ENCODE measurements at regions not wholly inside any gene's neighbourhood (a gene's known extent, or its start where the extent isn't known, plus 50 kb on each side); places are given as distances from the start of the nearest gene placed in this dataset.
"Not testable (repeated sequence)": the region's sequence is repeated elsewhere in the genome, so short reads cannot be mapped to it uniquely, and the experiment has no call there.

DNA sequence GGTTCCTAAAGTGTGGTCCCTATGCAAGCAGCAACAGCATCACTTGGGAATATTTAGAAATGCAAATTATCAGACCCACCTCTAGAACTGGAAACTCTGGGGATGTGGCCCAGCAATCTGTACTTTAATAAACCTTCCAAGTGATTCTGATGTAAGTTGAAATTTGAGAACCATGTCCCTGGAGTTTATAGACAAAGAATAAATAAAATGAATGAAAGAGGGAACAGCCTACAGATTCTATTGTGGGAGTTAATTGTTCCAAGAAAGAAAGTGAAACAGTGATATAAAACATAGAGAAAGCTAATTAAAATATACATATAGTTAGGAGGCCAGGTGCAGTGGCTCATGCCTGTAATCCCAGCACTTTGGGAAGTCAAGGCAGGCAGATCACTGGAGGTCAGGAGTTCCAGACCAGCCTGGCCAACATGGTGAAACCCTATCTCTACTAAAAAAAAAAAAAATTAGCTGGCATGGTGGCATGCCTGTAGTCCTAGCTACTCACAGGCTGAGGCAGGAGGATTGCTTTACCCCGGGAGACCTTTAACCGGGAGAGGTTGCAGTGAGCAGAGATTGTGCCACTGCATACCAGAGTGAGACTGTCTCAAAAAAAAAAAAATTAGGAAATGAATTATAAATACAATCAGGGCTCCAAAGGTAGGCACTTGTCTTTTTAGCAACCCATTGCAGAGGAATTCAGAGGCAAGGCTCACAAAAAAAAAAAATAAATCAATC, 507.5 kb downstream of the NAV3 start:
- no peak for DNase-seq (ENCODE audit: low spot score)

DNA sequence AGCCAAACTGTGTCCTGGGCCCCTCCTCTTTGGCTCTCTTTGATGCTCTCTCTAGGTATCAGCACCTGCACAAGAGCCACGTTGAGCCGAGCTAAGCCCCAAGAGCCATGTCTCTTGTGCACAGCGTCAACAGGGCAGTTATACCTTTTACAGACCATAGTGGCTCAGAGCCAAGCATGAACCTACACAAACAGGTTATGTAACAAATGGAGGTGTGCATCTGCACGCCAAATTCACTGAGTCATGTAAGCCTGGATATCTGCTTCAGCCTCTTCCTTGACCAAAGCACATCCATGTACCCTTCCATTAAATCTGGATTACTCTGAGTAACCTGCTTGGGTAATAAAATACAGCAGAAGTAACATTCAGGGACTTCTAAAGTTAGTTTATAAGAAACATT, 509.7 kb downstream of the NAV3 start:
- no peak for DNase-seq (ENCODE audit: low spot score)

DNA sequence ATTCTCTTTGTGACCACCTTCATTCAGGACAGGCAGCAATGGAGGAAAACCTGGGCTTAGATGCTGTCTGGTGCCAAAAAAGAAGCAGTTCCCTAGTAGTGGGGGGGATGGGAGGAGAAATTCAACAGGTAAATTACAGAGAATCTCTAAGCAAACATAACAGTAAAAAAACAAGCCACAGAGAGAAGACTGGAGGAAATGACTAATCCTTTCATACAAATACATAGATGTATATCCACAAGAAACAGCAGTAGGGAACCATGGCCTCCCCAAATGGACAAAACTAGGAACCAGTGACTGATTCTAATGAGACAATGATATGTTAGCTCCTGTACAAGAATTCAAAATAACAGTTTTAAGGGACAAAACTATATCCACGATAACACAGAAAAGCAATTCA, 513.0 kb downstream of the NAV3 start:
- no peak for DNase-seq (ENCODE audit: low spot score)

DNA sequence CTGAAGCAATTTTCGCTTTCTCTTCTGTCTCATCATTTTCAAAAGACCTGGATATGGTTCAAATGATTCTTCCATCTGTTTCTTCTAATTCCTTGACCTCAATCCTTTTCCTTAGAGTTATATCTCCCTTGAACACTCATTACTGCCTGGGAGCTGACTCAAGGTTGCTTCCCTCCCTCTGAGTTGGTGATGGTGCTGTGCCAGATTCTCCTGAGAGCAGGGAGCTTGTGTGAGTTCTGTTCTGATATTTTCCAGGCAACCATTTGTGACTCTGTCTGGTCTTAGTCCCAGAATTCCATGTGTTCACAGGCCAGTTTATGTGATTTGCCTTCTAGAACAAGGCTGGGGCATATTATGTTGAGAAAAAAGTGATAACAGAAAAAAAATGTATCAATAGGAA, 505.1 kb upstream of the SYT1 start:
- DNase-seq (ENCODE audit: low spot score), result peak; percentile 30

DNA sequence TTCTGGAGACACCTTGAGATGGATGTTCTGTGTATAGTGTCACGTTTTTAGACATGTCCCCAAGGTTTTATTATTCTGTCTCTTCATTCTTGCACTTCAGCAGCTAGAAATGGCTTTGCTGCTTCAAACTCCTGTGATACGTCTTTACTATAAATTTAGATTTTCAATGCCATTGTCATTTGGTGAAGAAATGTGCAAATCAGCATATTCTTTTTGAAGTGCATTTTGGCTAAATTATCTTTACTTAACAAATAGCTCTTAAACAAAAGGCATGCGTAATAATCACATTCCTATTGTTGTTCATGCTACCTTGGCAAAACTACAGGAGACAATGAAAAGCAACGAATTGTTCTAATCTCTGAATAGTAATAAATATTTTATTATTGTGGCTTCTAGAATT, 502.9 kb upstream of the SYT1 start:
- no peak for DNase-seq (ENCODE audit: low spot score)

DNA sequence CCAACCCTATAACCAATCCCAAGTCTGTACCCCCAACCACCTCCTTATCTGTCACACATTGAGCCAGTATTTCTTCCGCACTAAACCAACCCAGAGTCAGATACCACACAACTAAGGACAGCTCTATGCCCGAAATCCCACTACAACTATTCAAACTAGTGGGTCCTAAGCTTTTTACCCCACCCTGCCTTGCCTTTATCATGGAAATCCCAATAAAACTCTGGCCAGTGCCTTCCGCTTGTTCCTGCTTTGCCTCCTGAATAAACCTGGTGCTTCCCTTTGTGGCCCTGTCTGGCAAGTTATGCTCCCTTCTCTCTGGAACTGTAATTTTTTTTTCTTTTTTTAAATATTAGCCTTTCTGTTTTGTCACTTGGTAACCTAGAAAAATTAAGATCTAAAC, 493.3 kb upstream of the SYT1 start:
- no peak for DNase-seq (ENCODE audit: low spot score)

DNA sequence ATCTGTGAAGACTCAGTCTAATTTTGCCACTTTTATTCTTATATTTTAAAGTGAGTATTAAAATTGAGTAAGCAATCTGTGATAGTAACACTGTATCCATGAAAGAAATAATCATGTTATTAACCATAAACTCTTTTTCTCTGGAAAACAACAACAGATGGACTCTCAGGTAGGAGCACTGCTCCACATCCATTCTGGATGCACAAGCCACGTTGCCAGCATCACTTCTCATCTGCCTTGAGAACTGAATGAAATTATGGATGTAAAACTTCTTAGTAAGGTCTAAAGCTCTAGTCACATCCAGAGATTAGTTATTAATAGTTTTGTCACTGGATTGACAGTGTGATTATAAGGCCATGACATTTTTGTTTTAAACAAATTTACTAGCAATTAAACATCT, 489.1 kb upstream of the SYT1 start:
- no peak for DNase-seq (ENCODE audit: low spot score)

DNA sequence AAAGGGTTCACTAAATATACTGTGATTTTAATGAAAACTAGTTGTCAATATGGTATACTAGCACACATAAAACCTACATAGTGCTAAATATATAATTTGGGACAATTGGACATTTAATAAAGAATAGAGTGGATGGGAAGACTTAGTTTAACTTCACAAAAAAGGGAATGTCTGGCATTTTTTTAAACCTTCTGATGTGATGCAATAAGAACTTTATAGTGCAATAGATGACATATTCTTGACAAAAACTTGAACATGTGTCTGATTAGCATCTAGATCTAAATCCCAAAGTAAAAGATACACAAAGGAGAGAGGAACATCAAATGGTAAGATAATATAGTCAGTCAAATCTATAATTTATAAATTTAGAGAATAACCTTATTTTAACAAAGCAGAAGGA, 488.3 kb upstream of the SYT1 start:
- peak; percentile 5 for DNase-seq (ENCODE audit: low spot score)

DNA sequence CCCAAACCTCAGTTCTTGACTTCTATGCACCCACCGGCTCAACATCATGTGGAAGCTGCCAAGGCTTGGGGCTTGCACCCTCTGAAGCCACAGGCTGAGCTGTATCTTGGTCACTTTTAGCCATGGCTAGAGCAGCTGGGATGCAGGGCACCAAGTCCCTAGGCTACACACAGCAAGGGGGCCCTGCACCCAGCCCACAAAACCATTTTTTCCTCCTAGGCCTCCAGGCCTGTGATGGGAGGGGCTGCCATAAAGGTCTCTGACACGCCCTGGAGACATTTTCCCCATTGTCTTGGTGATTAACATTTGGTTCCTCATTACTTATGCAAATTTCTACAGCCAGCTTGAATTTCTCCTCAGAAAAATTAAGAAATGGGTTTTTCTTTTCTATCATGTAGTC, 485.5 kb upstream of the SYT1 start:
- DNase-seq (ENCODE audit: low spot score), result not testable (repeated sequence)

DNA sequence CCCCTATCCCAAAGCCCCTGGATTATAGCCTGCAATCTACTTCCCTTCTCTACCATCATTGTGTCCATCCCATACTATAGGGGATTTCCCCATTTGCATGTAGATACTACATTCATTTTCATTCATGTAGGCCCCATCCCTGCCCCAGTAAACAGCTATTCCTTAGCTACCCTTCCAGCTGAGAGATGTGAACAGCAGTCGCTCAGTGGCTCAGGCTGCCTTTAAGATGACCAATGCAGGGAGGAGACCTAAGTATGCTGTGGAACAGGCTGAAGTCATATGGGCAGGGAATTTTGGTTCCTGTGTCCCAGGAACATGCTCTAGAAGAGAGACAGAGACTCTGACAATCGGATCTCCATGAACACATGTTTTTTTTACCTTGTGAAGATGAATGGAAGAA, 481.2 kb upstream of the SYT1 start:
- DNase-seq (ENCODE audit: low spot score), result no peak

DNA sequence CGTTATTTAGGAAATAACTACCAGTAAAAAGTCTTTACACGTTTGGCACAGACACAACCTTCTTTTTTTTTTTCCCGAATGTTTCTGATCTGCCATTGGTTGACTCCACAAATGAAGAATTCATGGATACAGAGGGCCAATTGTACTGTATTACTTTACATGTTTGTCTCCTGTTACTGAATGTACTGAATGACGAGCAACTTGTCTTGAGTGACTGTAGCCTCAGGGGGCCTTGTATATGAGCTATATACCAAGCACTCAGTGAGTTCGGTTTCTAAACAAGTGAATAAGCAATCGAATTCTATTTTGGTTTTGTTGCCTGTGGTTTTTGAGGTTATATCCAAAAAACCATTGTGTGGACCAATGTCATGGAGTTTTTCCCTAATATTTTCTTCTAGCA, 480.0 kb upstream of the SYT1 start:
- DNase-seq (ENCODE audit: low spot score), result no peak

DNA sequence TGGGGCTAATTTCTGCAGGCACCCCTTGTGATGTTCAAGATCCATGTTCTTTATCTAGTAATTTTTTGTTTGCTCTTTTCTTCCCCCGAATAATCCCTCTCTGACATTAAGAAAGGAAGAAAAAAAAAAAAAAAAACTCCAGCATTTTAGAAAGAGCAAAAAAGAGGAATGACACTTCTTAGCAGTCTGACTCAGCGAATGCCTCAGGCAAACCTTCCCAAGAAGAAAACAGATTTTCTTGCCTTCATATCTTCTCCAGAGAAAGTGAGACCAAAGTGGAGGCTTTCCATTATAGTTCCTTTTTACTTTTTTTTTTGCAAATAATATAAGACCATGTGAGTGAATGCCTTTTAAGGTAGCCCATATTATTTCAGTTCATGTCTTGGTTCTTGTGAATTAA, 479.0 kb upstream of the SYT1 start:
- no peak for DNase-seq (ENCODE audit: low spot score)

DNA sequence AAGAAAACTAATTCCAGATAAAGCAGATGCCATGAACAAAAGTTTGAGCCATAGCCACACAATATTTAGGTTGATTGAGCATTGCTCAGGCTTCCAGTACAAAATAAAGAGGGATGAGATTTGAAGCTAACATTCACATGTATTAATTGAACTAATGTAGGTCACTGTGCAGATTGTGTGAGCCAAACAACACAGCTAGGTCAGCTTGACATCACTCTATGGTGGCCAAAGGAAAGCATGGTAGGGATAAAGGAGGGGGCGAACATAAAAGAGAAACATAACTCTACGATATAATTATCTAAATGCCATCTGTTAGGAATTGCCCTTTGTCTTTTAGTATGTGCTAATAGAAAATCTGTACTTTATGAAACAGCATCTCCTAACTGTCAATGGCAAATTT, 477.7 kb upstream of the SYT1 start:
- DNase-seq (ENCODE audit: low spot score), result no peak

DNA sequence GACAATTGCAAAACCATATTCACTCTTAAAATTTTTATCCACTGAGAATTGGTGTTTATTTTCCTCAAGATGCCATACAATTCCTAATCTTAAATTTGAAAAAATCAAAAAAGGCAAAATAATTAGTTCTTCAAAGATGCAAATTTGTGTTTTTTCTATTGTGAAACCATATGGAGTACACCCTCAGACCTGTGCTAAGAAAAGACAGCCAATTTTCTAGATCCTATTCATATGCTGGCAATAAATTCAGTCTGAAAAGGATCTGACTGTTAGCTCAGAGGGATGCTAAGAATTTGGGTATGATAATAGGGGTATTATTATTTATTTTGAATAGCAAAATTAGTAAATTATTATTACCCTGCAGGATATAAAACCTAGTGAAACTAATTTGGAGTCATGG, 476.9 kb upstream of the SYT1 start:
- DNase-seq (ENCODE audit: low spot score), result no peak

DNA sequence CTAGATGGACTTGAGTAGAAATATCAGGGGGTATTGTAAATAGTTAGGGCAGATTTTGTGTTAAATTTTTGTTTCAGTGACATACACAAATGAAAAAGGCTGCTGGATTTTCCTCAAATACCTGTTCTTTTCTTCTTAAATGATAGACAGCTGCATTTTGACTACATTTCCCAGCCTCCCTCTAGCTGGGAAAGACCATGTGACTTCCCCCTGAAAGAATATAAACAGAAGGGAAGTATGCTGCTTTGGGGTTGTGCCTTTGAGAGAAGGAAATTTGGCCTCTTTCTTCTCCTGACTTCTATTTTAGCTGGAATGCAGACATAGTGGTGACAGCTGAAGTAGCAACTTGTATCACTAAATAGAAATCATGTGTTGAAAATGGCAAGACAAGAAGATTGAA, 476.1 kb upstream of the SYT1 start:
- DNase-seq (ENCODE audit: low spot score), result no peak

DNA sequence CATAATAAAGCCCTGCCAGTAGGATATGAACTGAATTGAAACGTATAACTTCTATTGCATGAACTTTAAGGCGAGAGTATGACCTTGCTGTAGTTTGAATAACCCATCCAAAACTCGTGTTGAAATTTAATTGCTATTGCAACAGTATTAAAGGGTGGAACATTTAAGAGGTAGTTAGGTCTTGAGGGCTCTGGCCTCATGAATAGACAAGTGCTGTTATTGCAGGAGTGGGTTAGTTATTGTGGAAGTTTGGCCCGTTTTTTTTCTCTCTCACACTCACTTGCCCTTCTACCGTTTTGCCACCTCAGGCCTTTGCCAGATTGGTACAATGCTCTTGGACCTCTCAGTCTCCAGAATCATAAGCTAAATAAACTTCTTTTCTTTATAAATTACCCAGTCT, 473.7 kb upstream of the SYT1 start:
- DNase-seq (ENCODE audit: low spot score), result no peak

DNA sequence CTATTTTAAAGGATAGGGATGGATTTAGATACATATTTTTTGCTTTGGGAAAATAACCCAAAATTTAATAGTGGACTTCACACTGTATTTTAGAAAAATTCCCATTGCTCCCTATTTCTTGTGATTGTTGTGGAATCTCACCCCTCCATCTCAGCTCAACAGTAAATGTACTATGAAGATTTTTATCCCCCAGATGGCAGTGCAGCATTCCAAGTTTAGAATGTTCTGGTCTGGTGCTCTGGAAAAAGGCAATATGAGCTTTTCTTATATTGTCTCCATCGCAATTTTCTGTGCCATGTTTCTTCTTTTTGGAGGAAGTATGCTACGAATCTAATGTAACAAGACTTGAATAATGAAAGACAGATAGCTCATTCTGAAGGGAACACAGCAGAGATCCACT, 471.7 kb upstream of the SYT1 start:
- DNase-seq (ENCODE audit: low spot score), result peak; percentile 17

DNA sequence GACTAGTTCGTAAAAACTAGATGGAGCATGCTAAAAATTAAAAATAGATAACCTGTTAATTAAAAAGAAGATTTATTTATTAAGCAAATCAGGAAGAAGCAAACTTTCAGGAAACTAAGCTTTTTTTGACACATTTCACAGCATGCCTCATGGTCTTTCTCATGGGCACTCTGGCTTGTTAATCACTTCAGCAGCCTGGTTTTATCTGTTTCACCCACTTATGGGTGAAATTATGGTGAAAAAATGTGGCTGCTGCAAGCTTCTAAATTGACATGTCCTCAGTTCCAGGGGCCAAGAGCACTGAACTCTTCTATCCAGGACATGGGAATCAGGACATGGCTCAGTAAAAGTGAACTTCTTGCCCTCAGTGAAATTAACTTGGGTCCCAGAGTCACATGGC, 468.6 kb upstream of the SYT1 start:
- no peak for DNase-seq (ENCODE audit: low spot score)

DNA sequence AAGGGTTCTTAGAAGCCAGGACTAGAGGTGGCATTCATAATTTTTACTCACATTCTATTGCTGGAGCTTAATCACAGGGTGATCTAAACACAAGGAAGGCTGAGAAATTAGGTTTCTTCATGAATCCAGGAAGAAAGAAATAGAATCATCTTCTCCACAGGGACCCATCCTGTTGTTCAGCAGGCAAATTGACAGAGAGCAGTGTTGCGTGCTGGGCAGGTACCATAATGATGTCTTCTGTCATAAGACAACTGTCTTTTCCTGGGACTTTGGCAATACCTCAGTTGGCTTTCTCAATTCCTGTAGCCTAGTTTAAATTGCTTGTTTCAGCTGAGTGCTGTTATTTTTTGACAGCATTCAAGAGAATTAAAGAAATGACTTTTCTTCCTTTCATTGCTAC, 468.0 kb upstream of the SYT1 start:
- no peak for DNase-seq (ENCODE audit: low spot score)

DNA sequence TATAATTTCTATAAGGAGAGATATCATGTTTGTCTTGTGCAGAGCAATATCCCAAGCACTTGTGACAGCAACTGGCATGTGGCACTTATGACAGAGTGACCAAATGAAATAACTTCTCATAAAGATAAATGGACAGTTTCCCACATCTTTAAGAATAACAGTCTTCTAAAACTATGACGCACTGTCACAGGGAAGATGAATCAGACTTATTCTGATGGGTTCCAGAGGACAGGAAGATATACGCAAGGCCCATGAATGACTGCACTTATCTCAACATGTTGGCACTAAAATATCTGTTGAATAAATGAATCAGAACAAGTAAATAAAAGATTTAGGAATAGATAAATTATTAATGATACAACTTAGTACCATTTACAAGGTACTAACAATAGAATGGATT, 465.8 kb upstream of the SYT1 start:
- DNase-seq (ENCODE audit: low spot score), result no peak

DNA sequence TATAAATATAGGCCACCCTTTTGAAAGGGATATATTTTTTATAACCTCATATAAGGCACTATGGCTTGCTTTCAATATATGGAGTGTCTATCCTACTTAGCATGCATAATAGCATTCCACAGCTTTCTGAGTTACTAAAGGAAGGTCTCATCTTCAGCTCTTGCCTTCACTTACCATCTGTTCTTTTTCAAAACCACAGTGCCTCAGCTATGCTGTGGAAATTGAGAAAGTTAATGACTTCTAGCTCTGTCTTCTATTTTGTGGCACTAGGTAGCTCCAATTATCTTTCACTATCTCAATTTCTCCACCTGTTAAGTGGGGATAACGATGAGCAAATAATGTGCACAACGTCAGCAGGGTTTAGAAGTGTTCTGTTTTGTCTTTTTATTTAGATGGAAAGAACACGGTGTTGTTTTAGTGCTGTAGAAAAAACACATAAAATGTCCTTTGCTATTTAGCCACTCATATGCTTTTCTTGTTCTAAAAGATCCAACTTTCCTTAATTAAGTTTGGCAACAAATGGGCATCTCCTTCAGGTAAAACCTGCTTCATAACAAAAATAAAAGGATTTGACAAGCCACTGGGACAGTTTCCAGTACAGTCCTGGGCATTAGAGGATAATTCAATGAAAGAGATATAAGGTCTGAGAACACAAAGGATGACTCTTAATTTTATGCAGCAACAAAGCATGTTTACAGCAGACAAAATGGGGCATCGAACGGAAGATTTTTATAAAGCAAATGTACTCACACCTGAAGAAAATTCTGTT, 462.0 kb upstream of the SYT1 start:
- DNase-seq (ENCODE audit: low spot score), result peak; percentile 7

DNA sequence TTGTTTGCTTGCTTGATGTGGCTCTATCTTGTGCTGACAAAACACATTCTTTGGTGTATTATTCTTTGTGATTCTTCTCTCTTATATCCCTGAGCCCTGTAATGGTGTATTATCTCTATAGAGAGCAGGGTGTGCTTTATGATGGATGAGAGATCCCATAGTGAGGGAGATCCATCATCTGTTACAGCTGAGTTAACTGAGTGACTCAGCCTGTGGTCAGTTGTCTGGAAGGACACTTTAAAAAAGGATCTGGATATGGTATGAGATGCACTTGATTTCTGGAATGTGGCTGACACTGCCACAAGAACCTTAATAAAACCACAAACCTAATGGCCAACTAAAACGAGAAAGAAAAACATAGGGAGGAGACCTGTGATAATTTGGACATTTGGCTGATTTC, 461.4 kb upstream of the SYT1 start:
- DNase-seq (ENCODE audit: low spot score), result peak; percentile 70

DNA sequence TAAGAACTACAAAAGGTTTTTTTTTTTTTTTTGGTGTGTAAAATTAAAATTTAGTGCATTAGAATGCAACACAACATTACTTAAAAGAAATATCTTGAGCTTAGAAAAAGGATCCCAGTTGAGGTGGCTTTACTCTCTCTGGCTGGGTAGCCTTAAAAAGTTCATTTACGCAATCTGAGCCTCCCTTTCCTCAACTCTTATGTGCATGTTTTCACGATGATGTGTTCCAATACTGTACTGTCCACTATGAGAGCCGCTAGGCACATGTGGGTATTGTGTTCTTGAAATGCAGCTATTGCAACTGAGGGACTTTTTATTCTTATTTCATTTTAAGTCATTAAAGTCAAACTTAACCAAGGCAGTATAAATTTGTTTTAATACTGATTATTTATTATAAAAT, 460.9 kb upstream of the SYT1 start:
- DNase-seq (ENCODE audit: low spot score), result peak; percentile 33

DNA sequence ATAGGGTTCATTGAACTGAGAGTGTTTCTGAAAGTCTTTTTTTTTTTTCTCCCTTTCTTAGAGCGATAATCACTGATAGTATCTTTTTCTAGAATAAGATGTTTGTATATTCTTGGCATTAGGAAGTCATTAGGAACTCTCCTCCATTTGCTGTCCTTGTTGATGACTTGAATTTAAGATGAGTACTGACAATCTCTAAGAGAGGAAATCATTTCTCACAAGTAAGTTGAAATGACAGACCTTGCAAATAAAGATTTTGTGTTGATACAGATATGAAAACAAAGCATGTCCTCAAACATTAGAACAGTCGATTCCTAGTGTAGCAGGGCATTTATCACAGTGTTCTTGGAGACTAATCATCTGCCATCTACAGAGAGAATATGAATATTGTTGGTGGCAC, 458.4 kb upstream of the SYT1 start:
- no peak for DNase-seq (ENCODE audit: low spot score)

Data from GM03348 (cell line).